ENCODE measurements at regions not wholly inside any gene's neighbourhood (a gene's known extent, or its start where the extent isn't known, plus 50 kb on each side); places are given as distances from the start of the nearest gene placed in this dataset.

DNA sequence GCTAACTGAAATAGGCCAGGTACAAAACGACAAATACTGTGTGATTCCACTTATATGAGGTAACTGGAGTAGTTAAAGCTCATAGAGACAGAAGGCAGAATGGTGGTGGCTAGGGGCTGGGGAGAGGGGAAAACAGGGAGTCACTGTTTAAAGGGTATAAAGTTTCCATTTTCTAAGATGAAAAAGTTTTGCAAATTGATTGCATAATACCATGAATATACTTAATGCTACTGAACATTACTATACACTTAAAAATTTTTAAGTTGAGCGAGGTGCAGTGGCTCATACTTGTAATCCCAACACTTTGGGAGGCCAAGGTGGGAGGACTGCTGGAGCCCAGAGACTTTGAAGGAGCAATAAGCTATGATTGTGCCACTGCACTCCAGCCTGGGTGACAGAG lies 138.6 kb upstream of the ARID1B start:
- TF ChIP-seq TCF4 (CRISPR knock-in tag; IDR thresholded peaks at IDR 0.05; ENCODE audit: borderline replicate concordance) (no peak), ARNTL (CRISPR knock-in tag; IDR thresholded peaks at IDR 0.05; ENCODE audit: borderline replicate concordance, low read depth) (no peak), ZNF565 (CRISPR knock-in tag; conservative IDR thresholded peaks at IDR 0.05; ENCODE audit: low read depth) (no peak), ZC3H10 (CRISPR knock-in tag; IDR thresholded peaks at IDR 0.05) (no peak), ZFP3 (CRISPR knock-in tag; IDR thresholded peaks at IDR 0.05) (no peak), ZNF8 (CRISPR knock-in tag; IDR thresholded peaks at IDR 0.05) (no peak), ESRRG (CRISPR knock-in tag; IDR thresholded peaks at IDR 0.05) (no peak), CSDC2 (CRISPR knock-in tag; IDR thresholded peaks at IDR 0.05) (no peak), RARB (CRISPR knock-in tag; IDR thresholded peaks at IDR 0.05) (no peak), ZFP30 (CRISPR knock-in tag; IDR thresholded peaks at IDR 0.05) (no peak), PPARA (CRISPR knock-in tag; IDR thresholded peaks at IDR 0.05; ENCODE audit: borderline replicate concordance) (no peak)
- TF ChIP-seq, protein P1, sequence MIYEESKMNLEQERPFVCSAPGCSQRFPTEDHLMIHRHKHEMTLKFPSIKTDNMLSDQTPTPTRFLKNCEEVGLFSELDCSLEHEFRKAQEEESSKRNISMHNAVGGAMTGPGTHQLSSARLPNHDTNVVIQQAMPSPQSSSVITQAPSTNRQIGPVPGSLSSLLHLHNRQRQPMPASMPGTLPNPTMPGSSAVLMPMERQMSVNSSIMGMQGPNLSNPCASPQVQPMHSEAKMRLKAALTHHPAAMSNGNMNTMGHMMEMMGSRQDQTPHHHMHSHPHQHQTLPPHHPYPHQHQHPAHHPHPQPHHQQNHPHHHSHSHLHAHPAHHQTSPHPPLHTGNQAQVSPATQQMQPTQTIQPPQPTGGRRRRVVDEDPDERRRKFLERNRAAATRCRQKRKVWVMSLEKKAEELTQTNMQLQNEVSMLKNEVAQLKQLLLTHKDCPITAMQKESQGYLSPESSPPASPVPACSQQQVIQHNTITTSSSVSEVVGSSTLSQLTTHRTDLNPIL (CRISPR knock-in tag; IDR thresholded peaks at IDR 0.05; ENCODE audit: low read depth) = no peak
- TF ChIP-seq, protein P2, sequence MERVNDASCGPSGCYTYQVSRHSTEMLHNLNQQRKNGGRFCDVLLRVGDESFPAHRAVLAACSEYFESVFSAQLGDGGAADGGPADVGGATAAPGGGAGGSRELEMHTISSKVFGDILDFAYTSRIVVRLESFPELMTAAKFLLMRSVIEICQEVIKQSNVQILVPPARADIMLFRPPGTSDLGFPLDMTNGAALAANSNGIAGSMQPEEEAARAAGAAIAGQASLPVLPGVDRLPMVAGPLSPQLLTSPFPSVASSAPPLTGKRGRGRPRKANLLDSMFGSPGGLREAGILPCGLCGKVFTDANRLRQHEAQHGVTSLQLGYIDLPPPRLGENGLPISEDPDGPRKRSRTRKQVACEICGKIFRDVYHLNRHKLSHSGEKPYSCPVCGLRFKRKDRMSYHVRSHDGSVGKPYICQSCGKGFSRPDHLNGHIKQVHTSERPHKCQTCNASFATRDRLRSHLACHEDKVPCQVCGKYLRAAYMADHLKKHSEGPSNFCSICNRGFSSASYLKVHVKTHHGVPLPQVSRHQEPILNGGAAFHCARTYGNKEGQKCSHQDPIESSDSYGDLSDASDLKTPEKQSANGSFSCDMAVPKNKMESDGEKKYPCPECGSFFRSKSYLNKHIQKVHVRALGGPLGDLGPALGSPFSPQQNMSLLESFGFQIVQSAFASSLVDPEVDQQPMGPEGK (CRISPR knock-in tag; IDR thresholded peaks at IDR 0.05; ENCODE audit: borderline replicate concordance) = no peak
- TF ChIP-seq, protein P3, sequence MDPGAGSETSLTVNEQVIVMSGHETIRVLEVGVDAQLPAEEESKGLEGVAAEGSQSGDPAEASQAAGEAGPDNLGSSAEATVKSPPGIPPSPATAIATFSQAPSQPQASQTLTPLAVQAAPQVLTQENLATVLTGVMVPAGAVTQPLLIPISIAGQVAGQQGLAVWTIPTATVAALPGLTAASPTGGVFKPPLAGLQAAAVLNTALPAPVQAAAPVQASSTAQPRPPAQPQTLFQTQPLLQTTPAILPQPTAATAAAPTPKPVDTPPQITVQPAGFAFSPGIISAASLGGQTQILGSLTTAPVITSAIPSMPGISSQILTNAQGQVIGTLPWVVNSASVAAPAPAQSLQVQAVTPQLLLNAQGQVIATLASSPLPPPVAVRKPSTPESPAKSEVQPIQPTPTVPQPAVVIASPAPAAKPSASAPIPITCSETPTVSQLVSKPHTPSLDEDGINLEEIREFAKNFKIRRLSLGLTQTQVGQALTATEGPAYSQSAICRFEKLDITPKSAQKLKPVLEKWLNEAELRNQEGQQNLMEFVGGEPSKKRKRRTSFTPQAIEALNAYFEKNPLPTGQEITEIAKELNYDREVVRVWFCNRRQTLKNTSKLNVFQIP (CRISPR knock-in tag; IDR thresholded peaks at IDR 0.05; ENCODE audit: borderline replicate concordance, low read depth) = no peak
